HG03571 (cell line): ENCODE measurements at regions not wholly inside any gene's neighbourhood (a gene's known extent, or its start where the extent isn't known, plus 50 kb on each side); places are given as distances from the start of the nearest gene placed in this dataset.
"Not testable (repeated sequence)": the region's sequence is repeated elsewhere in the genome, so short reads cannot be mapped to it uniquely, and the experiment has no call there.

ENCODE experiments used
- ATAC-seq: cut with Tn5 transposase; IDR thresholded peaks from one replicate; pipeline ENCODE4 v1.9.1; 2021; ENCODE audit not compliant: unreplicated experiment

GRCh38 chr3:81198216-81198615, 563.2 kb downstream of the GBE1 start:
- ATAC-seq = no peak

- ATAC-seq = no peak
Observed at GRCh38 chr3:81197386-81197785, 564.1 kb downstream of the GBE1 start.

GRCh38 chr3:81195478-81195877, 566.0 kb downstream of the GBE1 start:
- ATAC-seq = no peak

- ATAC-seq = no peak
Observed at GRCh38 chr3:81186412-81186811, 575.0 kb downstream of the GBE1 start.

GRCh38 chr3:81182086-81182875, 579.2 kb downstream of the GBE1 start:
- not testable (repeated sequence) for ATAC-seq

GRCh38 chr3:81173514-81173913, 587.9 kb downstream of the GBE1 start:
- ATAC-seq = no peak

GRCh38 chr3:81170298-81170697, 591.1 kb downstream of the GBE1 start:
- no peak for ATAC-seq

- ATAC-seq = no peak
Observed at GRCh38 chr3:81164806-81165205, 596.6 kb downstream of the GBE1 start.

GRCh38 chr3:81161851-81162250, 599.6 kb downstream of the GBE1 start:
- no peak for ATAC-seq

GRCh38 chr3:81161100-81161499, 600.3 kb downstream of the GBE1 start:
- ATAC-seq = no peak

- no peak for ATAC-seq
Observed at GRCh38 chr3:81154611-81155143, 606.8 kb downstream of the GBE1 start.

- no peak for ATAC-seq
Observed at GRCh38 chr3:81152156-81152555, 609.3 kb downstream of the GBE1 start.

GRCh38 chr3:81132995-81133394, 628.5 kb downstream of the GBE1 start:
- no peak for ATAC-seq

- ATAC-seq = no peak
Observed at GRCh38 chr3:81105789-81106488, 655.5 kb downstream of the GBE1 start.

GRCh38 chr3:81105206-81105605, 656.2 kb downstream of the GBE1 start:
- ATAC-seq = no peak

GRCh38 chr3:81097889-81098288, 663.6 kb downstream of the GBE1 start:
- no peak for ATAC-seq

- ATAC-seq = no peak
Observed at GRCh38 chr3:81095956-81096355, 665.5 kb downstream of the GBE1 start.

GRCh38 chr3:81094986-81095385, 666.5 kb downstream of the GBE1 start:
- ATAC-seq = no peak

- no peak for ATAC-seq
Observed at GRCh38 chr3:81087607-81088006, 673.8 kb downstream of the GBE1 start.

GRCh38 chr3:81086348-81086747, 675.1 kb downstream of the GBE1 start:
- no peak for ATAC-seq

GRCh38 chr3:81080608-81081007, 680.8 kb downstream of the GBE1 start:
- ATAC-seq = no peak

GRCh38 chr3:81072591-81072990, 688.9 kb downstream of the GBE1 start:
- no peak for ATAC-seq
